DOHH2 (cell line): ENCODE measurements at regions not wholly inside any gene's neighbourhood (a gene's known extent, or its start where the extent isn't known, plus 50 kb on each side); places are given as distances from the start of the nearest gene placed in this dataset.

Experiments
- H3F3A ChIP-seq: fragments of 200-600 bp; sonication (generic), shearing (Covaris generic); 2 replicates; pipeline ENCODE4 v1.6.0; 2016; ENCODE audit warnings: antibody characterized with exemption, mild to moderate bottlenecking; ENCODE audit not compliant: control insufficient read depth, insufficient read depth
- H3K27ac ChIP-seq: fragments of 200-600 bp; sonication (generic); 2 replicates; pipeline ENCODE4 v1.5.1; 2014; ENCODE audit warnings: low read depth, mild to moderate bottlenecking, low read length, moderate library complexity
- H3K27me3 ChIP-seq: fragments of 200-600 bp; sonication (generic); 2 replicates; pipeline ENCODE4 v1.6.1; 2014; ENCODE audit warnings: mild to moderate bottlenecking, low read length, mixed read lengths; ENCODE audit not compliant: control insufficient read depth
- H3K36me3 ChIP-seq: fragments of 200-600 bp; sonication (generic); 2 replicates; pipeline ENCODE4 v1.6.1; 2014; ENCODE audit warnings: mild to moderate bottlenecking, low read length, moderate library complexity, mixed read lengths; ENCODE audit not compliant: control insufficient read depth
- H3K4me1 ChIP-seq: fragments of 200-600 bp; sonication (generic); 2 replicates; pipeline ENCODE4 v1.6.1; 2014; ENCODE audit warnings: mild to moderate bottlenecking, low read length, mixed read lengths; ENCODE audit not compliant: control insufficient read depth
- H3K4me2 ChIP-seq: fragments of 200-600 bp; sonication (generic); 2 replicates; pipeline ENCODE4 v1.6.0; 2014; ENCODE audit warnings: mild to moderate bottlenecking, low read length, moderate library complexity
- H3K4me3 ChIP-seq: fragments of 200-600 bp; sonication (generic); 2 replicates; pipeline ENCODE4 v1.5.1; 2014; ENCODE audit warnings: mild to moderate bottlenecking, low read length, mixed read lengths
- H3K79me2 ChIP-seq: fragments of 200-600 bp; sonication (generic); 2 replicates; pipeline ENCODE4 v1.6.1; 2014; ENCODE audit warnings: mild to moderate bottlenecking, low read length, mixed read lengths; ENCODE audit not compliant: control insufficient read depth
- H3K9me2 ChIP-seq: fragments of 200-600 bp; sonication (generic); replicated peaks from 2 replicates; pipeline ENCODE4 v1.6.1; 2014; ENCODE audit warnings: mild to moderate bottlenecking, low read length, mixed read lengths; ENCODE audit not compliant: control insufficient read depth
- H3K9me3 ChIP-seq: fragments of 200-600 bp; sonication (generic); 2 replicates; pipeline ENCODE4 v1.6.1; 2014; ENCODE audit warnings: antibody characterized with exemption, low read length, mixed read lengths; ENCODE audit not compliant: control insufficient read depth, insufficient read depth
- H4K20me1 ChIP-seq: fragments of 200-600 bp; sonication (generic); 2 replicates; pipeline ENCODE4 v1.6.0; 2014; ENCODE audit warnings: low read depth, mild to moderate bottlenecking, antibody characterized with exemption, low read length, moderate library complexity; ENCODE audit not compliant: control insufficient read depth, insufficient read depth
- CTCF ChIP-seq: fragments of 200-600 bp; sonication (generic); IDR thresholded peaks from one replicate; pipeline ENCODE4 v1.5.1; 2014; ENCODE audit warnings: antibody characterized with exemption, mild to moderate bottlenecking, low read depth, low read length; ENCODE audit not compliant: poor library complexity, severe bottlenecking
- EZH2phosphoT487 ChIP-seq: fragments of 200-600 bp; sonication (generic); IDR thresholded peaks from 2 replicates; pipeline ENCODE4 v1.6.1; 2017; ENCODE audit warnings: borderline replicate concordance, mild to moderate bottlenecking, antibody characterized with exemption, low read length, moderate library complexity, mixed read lengths

- peaks cover 22% of the 10 kb centered on the region for H3K27me3 ChIP-seq
- TF ChIP-seq EZH2phosphoT487 (no peak), CTCF (no peak)
- no peaks in the 10 kb centered on the region for H3K9me2 ChIP-seq
- H3K4me3 ChIP-seq = no peak overlapping the region
- H3K27ac ChIP-seq = no peak overlapping the region
- no peaks in the 10 kb centered on the region for H3K36me3 ChIP-seq
- H3K4me1 ChIP-seq = no peaks in the 10 kb centered on the region
- no peaks in the 10 kb centered on the region for H3K79me2 ChIP-seq
- no peaks in the 10 kb centered on the region for H3F3A ChIP-seq
- H3K4me2 ChIP-seq = no peak overlapping the region
- H3K9me3 ChIP-seq = no peaks in the 10 kb centered on the region
- H4K20me1 ChIP-seq = no peaks in the 10 kb centered on the region
Measured at GRCh38 chr4:3701736-3702560, 64.2 kb upstream of the ADRA2C start.

- TF ChIP-seq EZH2phosphoT487 (no peak), CTCF (no peak)
- H3K9me2 ChIP-seq = no peaks in the 10 kb centered on the region
- no peaks in the 10 kb centered on the region for H3K4me1 ChIP-seq
- H3K27ac ChIP-seq = no peak overlapping the region
- no peaks in the 10 kb centered on the region for H3K36me3 ChIP-seq
- no peaks in the 10 kb centered on the region for H3K9me3 ChIP-seq
- H3K79me2 ChIP-seq = no peaks in the 10 kb centered on the region
- no peak overlapping the region for H3K4me3 ChIP-seq
- H4K20me1 ChIP-seq = no peaks in the 10 kb centered on the region
- H3F3A ChIP-seq = no peaks in the 10 kb centered on the region
- H3K27me3 ChIP-seq = peaks cover 27% of the 10 kb centered on the region
- no peak overlapping the region for H3K4me2 ChIP-seq
Measured at GRCh38 chr4:3701271-3701734, 64.9 kb upstream of the ADRA2C start.

GRCh38 chr4:3700736-3701135 is 65.4 kb upstream of the ADRA2C start:
- H3K79me2 ChIP-seq = no peaks in the 10 kb centered on the region
- H3K9me2 ChIP-seq = no peaks in the 10 kb centered on the region
- peaks cover 31% of the 10 kb centered on the region for H3K27me3 ChIP-seq
- H3K4me3 ChIP-seq = no peak overlapping the region
- H3F3A ChIP-seq = no peaks in the 10 kb centered on the region
- H3K4me1 ChIP-seq = no peaks in the 10 kb centered on the region
- TF ChIP-seq EZH2phosphoT487 (no peak), CTCF (no peak)
- no peaks in the 10 kb centered on the region for H3K9me3 ChIP-seq
- H4K20me1 ChIP-seq = no peaks in the 10 kb centered on the region
- no peak overlapping the region for H3K4me2 ChIP-seq
- no peak overlapping the region for H3K27ac ChIP-seq
- no peaks in the 10 kb centered on the region for H3K36me3 ChIP-seq
